ENCODE measurements at regions not wholly inside any gene's neighbourhood (a gene's known extent, or its start where the extent isn't known, plus 50 kb on each side); places are given as distances from the start of the nearest gene placed in this dataset.

DNA sequence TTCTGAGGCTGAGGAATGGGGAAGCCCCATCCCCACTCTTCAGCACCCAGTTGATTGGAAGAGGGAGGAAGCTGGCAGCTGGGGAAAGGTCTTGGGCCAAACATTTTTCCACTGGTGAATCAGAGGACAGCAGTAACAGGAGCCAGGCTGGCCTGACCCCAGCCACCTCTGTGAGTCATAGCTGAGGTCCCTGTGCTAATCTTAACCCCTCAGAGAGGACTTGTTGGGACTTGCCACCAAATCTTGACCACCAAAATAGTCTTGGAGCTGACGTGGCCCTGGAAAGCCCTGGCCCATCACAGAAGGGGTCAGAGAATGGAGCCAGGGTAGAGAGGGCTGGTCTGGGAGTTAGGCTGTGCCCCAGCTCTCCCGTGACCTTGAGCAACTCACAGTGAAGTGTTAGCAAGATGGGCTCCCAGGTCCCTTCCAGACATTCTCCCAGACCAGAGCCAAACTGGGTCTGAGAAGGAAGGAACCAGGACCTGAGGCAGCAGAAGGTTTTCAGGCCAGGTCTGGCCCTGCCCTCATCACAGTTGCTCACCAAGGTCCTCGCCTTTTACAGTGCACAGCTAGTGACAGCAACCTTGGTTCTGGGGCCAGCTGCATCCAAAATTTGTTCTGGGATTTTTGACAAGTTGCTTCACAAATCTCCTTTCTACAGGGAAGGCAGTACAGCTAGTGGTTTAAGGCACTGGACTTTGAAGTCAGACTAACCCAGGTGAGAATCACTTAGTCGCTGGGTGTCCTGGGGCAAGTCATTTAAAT is 266.6 kb downstream of the CYP26B1 start:
- Histone ChIP-seq H3K4me3 (ENCODE audit: low read length) (no peak overlapping the region), H3K9ac (ENCODE audit: low read length) (no peak overlapping the region), H3K27ac (ENCODE audit: low read length) (no peak overlapping the region), H3K27me3 (replicated peaks; ENCODE audit: insufficient read depth, low read length) (no peaks in the 10 kb centered on the region), H3K4me1 (ENCODE audit: low read length) (no peaks in the 10 kb centered on the region), H3K9me2 (replicated peaks; ENCODE audit: insufficient read depth, low read length) (no peaks in the 10 kb centered on the region), H4K20me1 (ENCODE audit: insufficient read depth, low read length) (no peaks in the 10 kb centered on the region), H3F3A (ENCODE audit: insufficient read depth, low read length) (no peaks in the 10 kb centered on the region), H3K79me2 (ENCODE audit: low read length) (no peaks in the 10 kb centered on the region), H3K36me3 (replicated peaks; ENCODE audit: insufficient read depth, low read length) (no peaks in the 10 kb centered on the region), H3K4me2 (ENCODE audit: low read depth, low read length) (no peak overlapping the region), H3K9me3 (replicated peaks; ENCODE audit: insufficient read depth, low read length) (no peaks in the 10 kb centered on the region), H2AFZ (ENCODE audit: low read length) (no peak overlapping the region)
- TF ChIP-seq CTCF (IDR thresholded peaks at IDR 0.05; ENCODE audit: low read length) = no peak
- no peak for TF ChIP-seq EZH2phosphoT487 (IDR thresholded peaks at IDR 0.05; ENCODE audit: low read length)
- no peak for TF ChIP-seq EZH2 (optimal IDR thresholded peaks at IDR 0.05; ENCODE audit: low read depth, low read length)
- DNase-seq = no peak

- no peaks in the 10 kb centered on the region for H3F3A ChIP-seq (ENCODE audit: insufficient read depth, low read length)
- H3K9me3 ChIP-seq (replicated peaks; ENCODE audit: insufficient read depth, low read length) = no peaks in the 10 kb centered on the region
- H4K20me1 ChIP-seq (ENCODE audit: insufficient read depth, low read length) = no peaks in the 10 kb centered on the region
- H3K36me3 ChIP-seq (replicated peaks; ENCODE audit: insufficient read depth, low read length) = no peaks in the 10 kb centered on the region
- no peak overlapping the region for H2AFZ ChIP-seq (ENCODE audit: low read length)
- no peak overlapping the region for H3K9ac ChIP-seq (ENCODE audit: low read length)
- no peaks in the 10 kb centered on the region for H3K27me3 ChIP-seq (replicated peaks; ENCODE audit: insufficient read depth, low read length)
- H3K4me3 ChIP-seq (ENCODE audit: low read length) = no peak overlapping the region
- no peaks in the 10 kb centered on the region for H3K9me2 ChIP-seq (replicated peaks; ENCODE audit: insufficient read depth, low read length)
- no peak for DNase-seq
- no peak overlapping the region for H3K4me2 ChIP-seq (ENCODE audit: low read depth, low read length)
- TF ChIP-seq EZH2 (optimal IDR thresholded peaks at IDR 0.05; ENCODE audit: low read depth, low read length) = no peak
- TF ChIP-seq CTCF (IDR thresholded peaks at IDR 0.05; ENCODE audit: low read length) = no peak
- TF ChIP-seq EZH2phosphoT487 (IDR thresholded peaks at IDR 0.05; ENCODE audit: low read length) = no peak
- no peaks in the 10 kb centered on the region for H3K4me1 ChIP-seq (ENCODE audit: low read length)
- no peak overlapping the region for H3K27ac ChIP-seq (ENCODE audit: low read length)
- H3K79me2 ChIP-seq (ENCODE audit: low read length) = no peaks in the 10 kb centered on the region
Observed at GRCh38 chr2:71880287-71880686, 267.4 kb downstream of the CYP26B1 start.

DNA sequence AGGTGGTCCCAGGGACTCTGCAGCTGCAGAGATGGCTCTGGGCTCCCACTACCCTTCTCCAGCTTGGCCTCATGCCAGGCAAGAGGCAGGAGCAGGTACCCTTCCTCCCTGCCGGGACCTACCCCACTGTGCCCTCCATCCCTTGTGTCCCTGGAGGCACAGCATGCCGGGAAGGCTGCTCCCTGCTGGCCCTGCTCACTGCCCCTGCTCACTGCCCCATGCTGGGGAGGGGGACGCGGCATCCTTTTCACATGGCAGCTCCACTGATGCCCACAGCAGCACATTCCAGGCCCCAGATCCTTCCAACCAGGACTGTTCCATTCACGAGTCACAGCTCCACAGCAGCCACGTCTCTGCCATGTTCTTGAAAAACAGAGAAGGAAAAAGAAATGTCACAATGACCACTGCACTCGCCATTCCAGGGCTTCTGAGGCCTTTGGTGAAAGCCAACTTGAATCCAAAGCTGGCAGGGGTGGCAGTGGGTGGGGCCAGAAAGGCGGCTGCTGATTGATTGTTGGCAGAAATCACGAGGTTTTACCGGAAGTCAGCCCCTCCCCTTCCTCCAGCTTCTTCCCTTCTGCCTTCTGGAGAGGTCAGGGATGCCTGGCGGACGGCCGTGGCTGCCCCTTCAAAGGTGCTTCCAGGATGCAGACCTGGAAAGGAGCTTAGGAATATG is 268.0 kb downstream of the CYP26B1 start:
- H3K36me3 ChIP-seq (replicated peaks; ENCODE audit: insufficient read depth, low read length) = no peaks in the 10 kb centered on the region
- no peaks in the 10 kb centered on the region for H3K4me1 ChIP-seq (ENCODE audit: low read length)

More for the DNA sequence above, 268.0 kb downstream of the CYP26B1 start:
- Histone ChIP-seq H3F3A (ENCODE audit: insufficient read depth, low read length) (no peaks in the 10 kb centered on the region), H3K79me2 (ENCODE audit: low read length) (no peaks in the 10 kb centered on the region), H4K20me1 (ENCODE audit: insufficient read depth, low read length) (no peaks in the 10 kb centered on the region), H3K27ac (ENCODE audit: low read length) (no peak overlapping the region), H2AFZ (ENCODE audit: low read length) (0 out of 2 replicates have a peak overlapping the region, but pooled peaks have one; percentile 19), H3K9me3 (replicated peaks; ENCODE audit: insufficient read depth, low read length) (no peaks in the 10 kb centered on the region), H3K4me3 (ENCODE audit: low read length) (no peak overlapping the region), H3K4me2 (ENCODE audit: low read depth, low read length) (no peak overlapping the region), H3K27me3 (replicated peaks; ENCODE audit: insufficient read depth, low read length) (no peaks in the 10 kb centered on the region), H3K9ac (ENCODE audit: low read length) (no peak overlapping the region), H3K9me2 (replicated peaks; ENCODE audit: insufficient read depth, low read length) (no peaks in the 10 kb centered on the region)
- DNase-seq = no peak
- TF ChIP-seq EZH2 (optimal IDR thresholded peaks at IDR 0.05; ENCODE audit: low read depth, low read length) (no peak), CTCF (IDR thresholded peaks at IDR 0.05; ENCODE audit: low read length) (no peak), EZH2phosphoT487 (IDR thresholded peaks at IDR 0.05; ENCODE audit: low read length) (no peak)

Data from MM.1S (cell line).